ENCODE measurements at regions not wholly inside any gene's neighbourhood (a gene's known extent, or its start where the extent isn't known, plus 50 kb on each side); places are given as distances from the start of the nearest gene placed in this dataset.
A peak's percentile ranks its signal among the peaks of the same experiment; 100 is the strongest.

- Histone ChIP-seq H2BK5ac (ENCODE audit: insufficient read length, low read length) (no peak overlapping the region), H3K4me2 (ENCODE audit: insufficient read depth, insufficient read length, low read length) (no peak overlapping the region), H4K8ac (replicated peaks; ENCODE audit: insufficient read length, low read depth, low read length) (no peak overlapping the region), H2AK5ac (ENCODE audit: insufficient read length, low read length) (no peak overlapping the region), H3K27ac (ENCODE audit: insufficient read length, low read depth, low read length) (no peak overlapping the region), H3K18ac (ENCODE audit: insufficient read length, low read depth, low read length) (no peak overlapping the region), H3K79me1 (ENCODE audit: insufficient read depth, low read depth, low read length, poor library complexity, severe bottlenecking) (no peaks in the 10 kb centered on the region), H2AFZ (ENCODE audit: low read length) (no peak overlapping the region), H3K4me1 (ENCODE audit: insufficient read depth, low read length) (no peaks in the 10 kb centered on the region; the same call in 1 of the 2 replicates), H4K91ac (ENCODE audit: insufficient read length, low read depth, low read length) (no peak overlapping the region), H3K14ac (ENCODE audit: insufficient read depth, low read length) (no peak overlapping the region; the same call in 1 of the 2 replicates), H4K5ac (ENCODE audit: insufficient read length, low read depth, low read length) (no peak overlapping the region), H2BK12ac (ENCODE audit: insufficient read length, low read depth, low read length) (no peak overlapping the region), H3K23ac (ENCODE audit: insufficient read length, low read depth, low read length) (no peak overlapping the region), H2BK15ac (ENCODE audit: low read depth, low read length) (no peak overlapping the region), H3K9ac (ENCODE audit: extremely low read depth, insufficient read length, low read length) (no peak overlapping the region), H3K4ac (ENCODE audit: low read depth, low read length) (no peak overlapping the region), H3K23me2 (ENCODE audit: insufficient read length, low read depth, low read length, poor library complexity, severe bottlenecking) (no peaks in the 10 kb centered on the region), H3K27me3 (ENCODE audit: insufficient read depth, low read length) (no peaks in the 10 kb centered on the region), H2BK20ac (ENCODE audit: low read depth, low read length, poor library complexity, severe bottlenecking) (no peak overlapping the region), H3K79me2 (ENCODE audit: insufficient read depth, low read length) (no peaks in the 10 kb centered on the region), H2BK120ac (ENCODE audit: low read depth, low read length, poor library complexity, severe bottlenecking) (no peak overlapping the region), H4K20me1 (ENCODE audit: control insufficient read depth, insufficient read depth, insufficient read length) (no peaks in the 10 kb centered on the region), H3T11ph (ENCODE audit: low read length) (no peak overlapping the region), H3K9me3 (ENCODE audit: control insufficient read depth, low read depth, low read length) (no peaks in the 10 kb centered on the region), H3K56ac (ENCODE audit: insufficient read length, low read depth, low read length) (no peak overlapping the region)
- H3K4me3 Mint-ChIP-seq, result no peak overlapping the region
- no CpG with 5 or more reads among the region's 37 CpGs for WGBS (ENCODE audit: extremely low coverage, insufficient read length, low lambda C conversion rate)
- DNase-seq, result no peak
- peak overlapping the region in 1 of 3 experiments; percentile 62; a peak in 1 of 7 replicates for H3K27ac Mint-ChIP-seq
- peaks cover 9 to 23% of the 10 kb centered on the region in 2 experiments for H3K4me1 Mint-ChIP-seq
- H3K9me3 Mint-ChIP-seq, result no peaks in the 10 kb centered on the region
- no peak for TF ChIP-seq CTCF (conservative IDR thresholded peaks at IDR 0.05)
- H3K27me3 Mint-ChIP-seq (ENCODE audit: low read depth), result no peaks in the 10 kb centered on the region
- H3K36me3 Mint-ChIP-seq (ENCODE audit: insufficient read depth in 1 of 3, low read depth in 3 of 3), result peaks cover 29 to 72% (median 58%) of the 10 kb centered on the region in 3 experiments; a peak in 6 of 7 replicates
Observed at GRCh38 chr12:124422570-124423523, 128.0 kb downstream of the RFLNA start.

All from H9 (cell line).